ENCODE measurements at regions not wholly inside any gene's neighbourhood (a gene's known extent, or its start where the extent isn't known, plus 50 kb on each side); places are given as distances from the start of the nearest gene placed in this dataset.

GRCh38 chrX:39941332-39941920 is 156.3 kb downstream of the BCOR start:
- DNase-seq, result no peak

GRCh38 chrX:39944416-39944815 is 153.3 kb downstream of the BCOR start:
- no peak for DNase-seq

DNA sequence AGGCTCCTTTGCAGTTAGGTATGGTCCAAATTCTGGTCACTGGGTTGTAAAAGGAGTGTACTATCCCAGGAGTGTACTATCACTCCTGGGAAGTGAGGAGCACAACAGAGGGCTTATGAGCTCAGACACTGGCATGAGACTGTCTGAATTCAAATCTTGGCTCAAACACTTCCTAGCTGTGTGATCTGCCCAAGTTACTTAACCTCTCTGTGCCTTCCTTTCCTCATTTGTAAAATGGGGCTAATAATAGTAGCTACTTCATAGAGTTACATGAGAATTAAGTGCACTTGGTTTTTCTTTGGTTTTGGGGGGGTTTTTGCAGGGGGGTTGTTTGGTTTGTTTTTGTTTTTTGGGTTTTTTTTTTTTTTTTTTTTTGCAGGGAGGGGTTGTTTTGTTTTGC is 152.0 kb downstream of the BCOR start:
- DNase-seq, result no peak

GRCh38 chrX:39946822-39947221 is 150.9 kb downstream of the BCOR start:
- no peak for DNase-seq

DNA sequence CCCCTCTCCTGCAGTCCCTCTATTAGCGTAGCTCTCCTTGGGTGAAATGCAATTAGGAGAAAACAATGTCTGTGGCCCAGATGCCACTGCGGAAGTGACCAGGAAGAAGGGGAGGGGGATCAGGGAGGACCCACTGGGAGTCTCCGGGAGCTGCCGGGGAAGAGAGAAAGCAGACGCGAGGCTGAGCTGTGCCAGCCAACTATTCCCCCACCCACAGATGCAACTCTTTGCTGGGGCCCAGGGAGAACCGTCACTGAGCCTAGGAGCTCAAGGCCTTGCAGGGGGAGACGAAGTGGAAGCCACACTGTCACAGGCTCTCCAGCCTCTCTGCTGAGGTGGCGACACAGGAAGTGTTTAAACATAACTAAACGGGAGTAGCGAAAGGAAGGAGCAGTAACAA is 149.2 kb downstream of the BCOR start:
- DNase-seq, result peak in 1 of 2 experiments; percentile 62

DNA sequence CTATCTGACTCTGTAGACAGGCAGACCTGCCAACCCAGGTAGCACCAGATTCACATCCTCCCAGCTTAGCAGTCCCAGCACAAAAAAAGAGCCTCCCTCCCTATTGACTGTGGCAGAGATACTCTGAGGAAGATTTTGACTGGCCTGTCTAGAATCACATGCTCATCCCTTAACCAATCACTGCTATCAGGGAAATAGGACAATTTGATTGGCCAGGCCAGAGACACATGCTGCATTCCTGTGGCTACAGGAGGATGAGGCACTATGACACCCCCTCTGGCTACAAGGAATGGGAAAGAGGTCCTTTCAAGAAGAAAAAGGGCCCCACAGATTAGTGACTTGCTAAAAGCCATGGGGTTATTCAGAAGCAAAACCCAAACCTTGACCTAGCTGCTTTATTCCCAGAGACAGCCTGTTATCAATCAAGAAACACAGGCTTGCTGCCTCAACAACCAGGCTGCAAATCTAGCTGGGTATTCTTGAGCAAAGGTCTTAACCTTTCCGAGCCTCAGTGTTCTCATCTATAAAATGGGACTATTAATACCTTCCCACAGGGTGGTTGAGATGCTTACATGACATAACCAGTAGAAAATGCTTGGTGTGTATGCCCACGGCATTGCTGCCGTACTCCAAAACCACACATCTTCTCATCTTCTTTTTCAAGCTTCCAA is 147.6 kb downstream of the BCOR start:
- DNase-seq, result no peak

DNA sequence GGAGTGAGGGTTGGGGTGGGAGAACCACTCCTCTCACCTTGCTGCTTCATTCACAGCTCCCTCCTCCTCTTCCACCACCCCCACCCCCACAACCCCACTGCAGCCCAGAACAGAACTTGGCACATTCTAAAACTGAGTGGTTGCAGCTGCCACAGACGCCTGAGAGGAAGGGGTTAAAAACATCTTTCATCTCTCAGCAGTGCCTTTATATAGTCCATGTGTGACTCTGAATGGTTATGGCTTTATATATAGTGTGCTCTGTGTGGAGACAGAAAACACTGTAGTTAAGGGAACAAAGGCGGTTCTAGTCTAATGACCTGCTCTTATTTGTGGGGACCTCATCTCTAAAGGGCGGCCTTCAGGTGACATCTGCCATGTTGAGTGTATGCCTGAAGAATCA is 144.8 kb downstream of the BCOR start:
- peak in 1 of 2 experiments; percentile 28 for DNase-seq

- DNase-seq, result peak in 1 of 2 experiments; percentile 41
Observed at GRCh38 chrX:39953879-39954278, 143.9 kb downstream of the BCOR start.

DNA sequence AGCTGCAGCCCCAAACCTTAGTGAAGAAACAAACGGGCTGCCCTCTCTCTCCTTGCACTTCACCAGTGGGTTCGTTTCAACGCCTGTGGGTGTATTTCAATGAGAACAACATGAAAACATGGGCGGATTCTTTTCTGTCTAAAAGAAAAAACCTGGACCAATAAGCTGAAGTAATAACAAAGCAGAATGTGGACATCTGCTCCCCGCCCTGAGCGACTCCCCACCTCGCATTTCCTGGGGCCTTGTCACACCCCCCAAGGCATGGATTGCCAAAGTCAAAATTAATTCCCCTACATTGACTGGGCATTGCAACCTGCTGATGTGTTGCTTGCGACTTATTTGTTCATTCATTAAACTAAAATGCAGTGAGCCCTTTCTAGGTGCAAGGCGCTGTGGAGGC is 142.9 kb downstream of the BCOR start:
- no peak for DNase-seq

DNA sequence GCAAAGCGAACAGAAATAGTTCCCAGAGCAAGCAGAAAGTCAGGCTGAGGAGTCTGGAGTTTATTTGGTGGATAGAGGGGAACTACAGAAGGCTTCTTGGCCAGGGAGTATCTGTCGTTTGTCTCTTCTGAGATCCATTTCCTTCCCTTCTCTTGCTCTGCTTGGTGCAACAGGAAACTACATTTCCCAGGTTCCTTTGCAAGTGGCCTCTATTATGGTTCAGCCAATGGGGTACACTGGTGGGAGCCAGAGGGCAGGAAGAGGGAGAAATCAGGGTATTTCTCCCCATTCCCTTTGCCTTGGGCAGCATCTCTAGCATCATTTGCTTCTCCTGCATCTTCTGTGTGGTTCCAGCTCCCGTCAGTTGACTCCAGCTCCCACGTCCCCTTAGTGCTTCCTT is 142.1 kb downstream of the BCOR start:
- DNase-seq, result no peak

- no peak for DNase-seq
Observed at GRCh38 chrX:39956803-39957394, 140.9 kb downstream of the BCOR start.

DNA sequence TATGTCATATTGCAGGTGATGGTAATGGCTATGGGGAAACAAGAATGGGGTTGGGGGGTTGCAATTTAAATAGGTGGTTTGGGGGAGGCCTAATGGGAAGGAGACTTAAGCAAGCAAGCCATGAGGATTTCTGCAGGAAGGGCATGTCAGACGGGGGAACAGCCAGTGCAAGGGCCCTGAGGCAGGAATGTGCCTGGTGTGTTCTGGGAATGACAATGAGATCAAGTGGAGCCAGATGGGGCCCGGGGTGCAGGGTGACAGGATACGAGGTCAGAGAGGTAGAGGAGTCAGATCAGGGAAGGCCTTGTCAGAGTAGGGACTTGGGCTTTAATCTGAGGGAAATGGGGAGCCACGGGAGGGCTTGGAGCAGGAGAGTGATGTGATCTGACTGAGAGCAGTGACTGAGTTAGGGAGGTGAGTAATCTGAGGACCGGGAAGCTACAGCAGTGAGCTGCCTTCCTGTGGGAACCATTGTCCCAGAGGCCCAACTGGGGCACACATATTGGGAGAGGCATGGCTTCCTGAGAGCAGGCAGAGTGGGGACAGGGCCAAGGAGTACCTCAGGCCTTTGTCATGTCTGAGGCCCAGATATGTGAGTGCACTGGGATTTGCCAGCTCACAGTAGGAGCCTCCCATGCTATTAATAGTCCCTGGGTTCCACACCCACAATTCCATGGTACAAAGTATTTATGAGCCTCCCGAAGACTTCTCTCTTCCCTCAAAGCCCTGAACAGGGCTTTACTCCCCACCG is 139.8 kb downstream of the BCOR start:
- no peak for DNase-seq

- DNase-seq, result no peak
Observed at GRCh38 chrX:39958850-39959249, 138.9 kb downstream of the BCOR start.

GRCh38 chrX:39960219-39960618 is 137.5 kb downstream of the BCOR start:
- DNase-seq, result no peak

DNA sequence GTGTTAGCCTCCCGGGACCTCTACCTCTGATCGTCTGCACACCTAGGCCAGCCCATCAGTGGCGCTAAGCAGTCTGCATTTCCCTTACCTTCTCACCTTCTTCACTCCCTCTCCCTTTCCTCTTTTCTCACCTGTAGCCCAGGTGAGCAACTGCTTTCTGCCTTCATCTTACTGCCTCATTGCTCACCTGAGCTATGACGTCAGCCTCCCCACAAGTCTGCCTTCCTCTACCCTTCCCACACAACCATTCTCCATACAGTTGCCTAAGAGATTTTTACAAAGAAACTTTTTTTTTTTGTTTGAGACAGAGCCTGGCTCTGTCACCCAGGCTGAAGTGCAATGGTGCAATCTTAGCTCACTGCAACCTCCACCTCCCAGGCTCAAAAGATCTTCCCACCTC is 136.3 kb downstream of the BCOR start:
- no peak for DNase-seq

DNA sequence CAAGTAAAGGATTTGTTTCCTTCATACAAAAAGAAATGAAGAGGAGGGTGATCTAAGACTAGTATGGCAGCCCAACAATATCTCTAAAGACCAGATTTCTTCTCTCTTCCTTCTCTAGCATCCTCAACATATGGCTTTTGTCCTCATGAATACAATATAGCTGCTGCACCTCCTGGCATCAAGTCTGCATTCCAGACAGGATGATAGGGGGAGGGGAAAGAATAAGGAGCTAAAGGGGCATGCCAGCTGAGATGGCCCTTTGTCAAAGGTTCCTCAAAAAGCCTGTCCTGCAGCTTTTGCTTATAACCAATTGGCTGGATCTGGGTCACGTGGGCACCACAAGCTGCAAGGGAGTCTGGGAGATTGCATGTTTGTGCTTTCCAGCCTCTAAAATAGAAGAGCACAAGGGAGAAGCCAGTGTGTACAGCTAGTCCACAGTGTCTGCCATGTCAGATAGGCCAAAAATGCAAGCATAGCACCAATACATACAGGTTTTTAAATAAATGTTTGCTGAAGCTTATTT is 132.6 kb downstream of the BCOR start:
- DNase-seq, result no peak

- no peak for DNase-seq
Observed at GRCh38 chrX:39966176-39966575, 131.6 kb downstream of the BCOR start.

GRCh38 chrX:39967348-39967747 is 130.4 kb downstream of the BCOR start:
- DNase-seq, result no peak

- peak; percentile 80 to 87 for DNase-seq
Observed at GRCh38 chrX:39969099-39969818, 128.5 kb downstream of the BCOR start.

- DNase-seq, result no peak
Observed at GRCh38 chrX:39969819-39970504, 127.8 kb downstream of the BCOR start.

DNA sequence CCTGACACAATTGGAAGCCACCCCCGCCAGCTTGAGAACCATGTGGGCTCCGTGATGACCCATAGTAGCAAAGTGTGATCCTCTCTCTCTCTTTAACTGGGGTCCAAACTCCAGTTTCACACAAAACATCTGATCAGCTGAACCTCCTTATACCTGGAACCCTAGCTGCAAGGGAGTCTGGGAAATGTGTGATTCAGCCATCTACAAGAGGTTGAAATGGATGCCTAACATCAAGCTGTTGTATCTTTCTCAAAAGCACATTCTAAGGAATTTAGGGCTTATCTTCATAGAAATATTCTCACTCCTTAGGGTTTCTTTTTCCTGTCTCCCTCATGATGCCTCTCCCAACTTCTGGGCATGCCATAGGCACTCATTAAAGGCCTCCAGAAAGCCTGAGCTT is 126.0 kb downstream of the BCOR start:
- no peak for DNase-seq

DNA sequence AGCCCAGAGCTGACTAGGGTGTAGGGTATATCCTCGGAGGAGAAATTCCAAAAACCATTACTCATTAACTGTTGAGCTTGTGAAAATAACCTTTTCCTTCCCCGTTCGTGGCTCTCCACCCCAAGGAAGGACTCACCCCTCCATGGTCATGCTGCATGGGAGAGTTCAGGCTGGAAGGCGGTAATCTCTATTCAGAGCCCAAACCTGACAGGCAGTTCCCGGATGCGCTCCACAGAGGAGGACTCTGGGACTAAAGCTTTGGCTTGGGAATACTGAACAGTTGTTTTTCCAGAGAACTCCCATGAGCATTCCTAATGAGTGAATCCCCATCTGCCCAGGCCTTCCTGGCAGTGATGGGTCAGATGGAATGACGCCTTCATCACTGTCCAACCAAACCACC is 125.4 kb downstream of the BCOR start:
- DNase-seq, result no peak

Measured in NCI-H2081 (cell line).